ENCODE measurements at regions not wholly inside any gene's neighbourhood (a gene's known extent, or its start where the extent isn't known, plus 50 kb on each side); places are given as distances from the start of the nearest gene placed in this dataset.

- TF ChIP-seq POLR2AphosphoS5 (IDR thresholded peaks at IDR 0.05; ENCODE audit: low read depth) (no peak), CTCF (conservative IDR thresholded peaks at IDR 0.05; ENCODE audit: low read depth in 2 of 2) (no peak), EZH2 (IDR thresholded peaks at IDR 0.05; ENCODE audit: low read depth, unreplicated experiment) (no peak), EZH2phosphoT487 (IDR thresholded peaks at IDR 0.05; ENCODE audit: unreplicated experiment) (no peak), CREB1 (CRISPR knock-in tag; IDR thresholded peaks at IDR 0.05; ENCODE audit: low read depth) (no peak), JUNB (IDR thresholded peaks at IDR 0.05; ENCODE audit: unreplicated experiment) (no peak), NANOG (IDR thresholded peaks at IDR 0.05; ENCODE audit: borderline replicate concordance) (no peak), ZNF114 (CRISPR knock-in tag; IDR thresholded peaks at IDR 0.05) (no peak), STAT1 (IDR thresholded peaks at IDR 0.05; ENCODE audit: unreplicated experiment) (no peak)
- TF ChIP-seq, protein P1, sequence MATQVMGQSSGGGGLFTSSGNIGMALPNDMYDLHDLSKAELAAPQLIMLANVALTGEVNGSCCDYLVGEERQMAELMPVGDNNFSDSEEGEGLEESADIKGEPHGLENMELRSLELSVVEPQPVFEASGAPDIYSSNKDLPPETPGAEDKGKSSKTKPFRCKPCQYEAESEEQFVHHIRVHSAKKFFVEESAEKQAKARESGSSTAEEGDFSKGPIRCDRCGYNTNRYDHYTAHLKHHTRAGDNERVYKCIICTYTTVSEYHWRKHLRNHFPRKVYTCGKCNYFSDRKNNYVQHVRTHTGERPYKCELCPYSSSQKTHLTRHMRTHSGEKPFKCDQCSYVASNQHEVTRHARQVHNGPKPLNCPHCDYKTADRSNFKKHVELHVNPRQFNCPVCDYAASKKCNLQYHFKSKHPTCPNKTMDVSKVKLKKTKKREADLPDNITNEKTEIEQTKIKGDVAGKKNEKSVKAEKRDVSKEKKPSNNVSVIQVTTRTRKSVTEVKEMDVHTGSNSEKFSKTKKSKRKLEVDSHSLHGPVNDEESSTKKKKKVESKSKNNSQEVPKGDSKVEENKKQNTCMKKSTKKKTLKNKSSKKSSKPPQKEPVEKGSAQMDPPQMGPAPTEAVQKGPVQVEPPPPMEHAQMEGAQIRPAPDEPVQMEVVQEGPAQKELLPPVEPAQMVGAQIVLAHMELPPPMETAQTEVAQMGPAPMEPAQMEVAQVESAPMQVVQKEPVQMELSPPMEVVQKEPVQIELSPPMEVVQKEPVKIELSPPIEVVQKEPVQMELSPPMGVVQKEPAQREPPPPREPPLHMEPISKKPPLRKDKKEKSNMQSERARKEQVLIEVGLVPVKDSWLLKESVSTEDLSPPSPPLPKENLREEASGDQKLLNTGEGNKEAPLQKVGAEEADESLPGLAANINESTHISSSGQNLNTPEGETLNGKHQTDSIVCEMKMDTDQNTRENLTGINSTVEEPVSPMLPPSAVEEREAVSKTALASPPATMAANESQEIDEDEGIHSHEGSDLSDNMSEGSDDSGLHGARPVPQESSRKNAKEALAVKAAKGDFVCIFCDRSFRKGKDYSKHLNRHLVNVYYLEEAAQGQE (IDR thresholded peaks at IDR 0.05; ENCODE audit: unreplicated experiment), result no peak
- TF ChIP-seq, protein P2, sequence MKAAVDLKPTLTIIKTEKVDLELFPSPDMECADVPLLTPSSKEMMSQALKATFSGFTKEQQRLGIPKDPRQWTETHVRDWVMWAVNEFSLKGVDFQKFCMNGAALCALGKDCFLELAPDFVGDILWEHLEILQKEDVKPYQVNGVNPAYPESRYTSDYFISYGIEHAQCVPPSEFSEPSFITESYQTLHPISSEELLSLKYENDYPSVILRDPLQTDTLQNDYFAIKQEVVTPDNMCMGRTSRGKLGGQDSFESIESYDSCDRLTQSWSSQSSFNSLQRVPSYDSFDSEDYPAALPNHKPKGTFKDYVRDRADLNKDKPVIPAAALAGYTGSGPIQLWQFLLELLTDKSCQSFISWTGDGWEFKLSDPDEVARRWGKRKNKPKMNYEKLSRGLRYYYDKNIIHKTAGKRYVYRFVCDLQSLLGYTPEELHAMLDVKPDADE (IDR thresholded peaks at IDR 0.05), result no peak
- TF ChIP-seq, protein P3, sequence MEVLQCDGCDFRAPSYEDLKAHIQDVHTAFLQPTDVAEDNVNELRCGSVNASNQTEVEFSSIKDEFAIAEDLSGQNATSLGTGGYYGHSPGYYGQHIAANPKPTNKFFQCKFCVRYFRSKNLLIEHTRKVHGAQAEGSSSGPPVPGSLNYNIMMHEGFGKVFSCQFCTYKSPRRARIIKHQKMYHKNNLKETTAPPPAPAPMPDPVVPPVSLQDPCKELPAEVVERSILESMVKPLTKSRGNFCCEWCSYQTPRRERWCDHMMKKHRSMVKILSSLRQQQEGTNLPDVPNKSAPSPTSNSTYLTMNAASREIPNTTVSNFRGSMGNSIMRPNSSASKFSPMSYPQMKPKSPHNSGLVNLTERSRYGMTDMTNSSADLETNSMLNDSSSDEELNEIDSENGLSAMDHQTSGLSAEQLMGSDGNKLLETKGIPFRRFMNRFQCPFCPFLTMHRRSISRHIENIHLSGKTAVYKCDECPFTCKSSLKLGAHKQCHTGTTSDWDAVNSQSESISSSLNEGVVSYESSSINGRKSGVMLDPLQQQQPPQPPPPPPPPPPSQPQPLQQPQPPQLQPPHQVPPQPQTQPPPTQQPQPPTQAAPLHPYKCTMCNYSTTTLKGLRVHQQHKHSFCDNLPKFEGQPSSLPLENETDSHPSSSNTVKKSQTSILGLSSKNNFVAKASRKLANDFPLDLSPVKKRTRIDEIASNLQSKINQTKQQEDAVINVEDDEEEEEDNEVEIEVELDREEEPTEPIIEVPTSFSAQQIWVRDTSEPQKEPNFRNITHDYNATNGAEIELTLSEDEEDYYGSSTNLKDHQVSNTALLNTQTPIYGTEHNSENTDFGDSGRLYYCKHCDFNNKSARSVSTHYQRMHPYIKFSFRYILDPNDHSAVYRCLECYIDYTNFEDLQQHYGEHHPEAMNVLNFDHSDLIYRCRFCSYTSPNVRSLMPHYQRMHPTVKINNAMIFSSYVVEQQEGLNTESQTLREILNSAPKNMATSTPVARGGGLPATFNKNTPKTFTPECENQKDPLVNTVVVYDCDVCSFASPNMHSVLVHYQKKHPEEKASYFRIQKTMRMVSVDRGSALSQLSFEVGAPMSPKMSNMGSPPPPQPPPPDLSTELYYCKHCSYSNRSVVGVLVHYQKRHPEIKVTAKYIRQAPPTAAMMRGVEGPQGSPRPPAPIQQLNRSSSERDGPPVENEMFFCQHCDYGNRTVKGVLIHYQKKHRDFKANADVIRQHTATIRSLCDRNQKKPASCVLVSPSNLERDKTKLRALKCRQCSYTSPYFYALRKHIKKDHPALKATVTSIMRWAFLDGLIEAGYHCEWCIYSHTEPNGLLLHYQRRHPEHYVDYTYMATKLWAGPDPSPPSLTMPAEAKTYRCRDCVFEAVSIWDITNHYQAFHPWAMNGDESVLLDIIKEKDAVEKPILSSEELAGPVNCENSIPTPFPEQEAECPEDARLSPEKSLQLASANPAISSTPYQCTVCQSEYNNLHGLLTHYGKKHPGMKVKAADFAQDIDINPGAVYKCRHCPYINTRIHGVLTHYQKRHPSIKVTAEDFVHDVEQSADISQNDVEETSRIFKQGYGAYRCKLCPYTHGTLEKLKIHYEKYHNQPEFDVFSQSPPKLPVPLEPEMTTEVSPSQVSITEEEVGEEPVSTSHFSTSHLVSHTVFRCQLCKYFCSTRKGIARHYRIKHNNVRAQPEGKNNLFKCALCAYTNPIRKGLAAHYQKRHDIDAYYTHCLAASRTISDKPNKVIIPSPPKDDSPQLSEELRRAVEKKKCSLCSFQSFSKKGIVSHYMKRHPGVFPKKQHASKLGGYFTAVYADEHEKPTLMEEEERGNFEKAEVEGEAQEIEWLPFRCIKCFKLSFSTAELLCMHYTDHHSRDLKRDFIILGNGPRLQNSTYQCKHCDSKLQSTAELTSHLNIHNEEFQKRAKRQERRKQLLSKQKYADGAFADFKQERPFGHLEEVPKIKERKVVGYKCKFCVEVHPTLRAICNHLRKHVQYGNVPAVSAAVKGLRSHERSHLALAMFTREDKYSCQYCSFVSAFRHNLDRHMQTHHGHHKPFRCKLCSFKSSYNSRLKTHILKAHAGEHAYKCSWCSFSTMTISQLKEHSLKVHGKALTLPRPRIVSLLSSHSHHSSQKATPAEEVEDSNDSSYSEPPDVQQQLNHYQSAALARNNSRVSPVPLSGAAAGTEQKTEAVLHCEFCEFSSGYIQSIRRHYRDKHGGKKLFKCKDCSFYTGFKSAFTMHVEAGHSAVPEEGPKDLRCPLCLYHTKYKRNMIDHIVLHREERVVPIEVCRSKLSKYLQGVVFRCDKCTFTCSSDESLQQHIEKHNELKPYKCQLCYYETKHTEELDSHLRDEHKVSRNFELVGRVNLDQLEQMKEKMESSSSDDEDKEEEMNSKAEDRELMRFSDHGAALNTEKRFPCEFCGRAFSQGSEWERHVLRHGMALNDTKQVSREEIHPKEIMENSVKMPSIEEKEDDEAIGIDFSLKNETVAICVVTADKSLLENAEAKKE (CRISPR knock-in tag; IDR thresholded peaks at IDR 0.05), result no peak
Observed at GRCh38 chr10:130786365-130786966, 525.1 kb downstream of the TCERG1L start.

Measured in GM23338 (cell line).